GM12892 (cell line): ENCODE measurements at regions not wholly inside any gene's neighbourhood (a gene's known extent, or its start where the extent isn't known, plus 50 kb on each side); places are given as distances from the start of the nearest gene placed in this dataset.

Experiments
- POLR2A ChIP-seq: IDR thresholded peaks from 2 replicates; pipeline ENCODE4 v1.6.1; 2011; ENCODE audit warnings: low read depth, low read length, control low read depth
- TAF1 ChIP-seq: IDR thresholded peaks from 2 replicates; pipeline ENCODE4 v1.6.1; 2011; ENCODE audit warnings: low read depth, mild to moderate bottlenecking, control low read depth, low read length, borderline replicate concordance

DNA sequence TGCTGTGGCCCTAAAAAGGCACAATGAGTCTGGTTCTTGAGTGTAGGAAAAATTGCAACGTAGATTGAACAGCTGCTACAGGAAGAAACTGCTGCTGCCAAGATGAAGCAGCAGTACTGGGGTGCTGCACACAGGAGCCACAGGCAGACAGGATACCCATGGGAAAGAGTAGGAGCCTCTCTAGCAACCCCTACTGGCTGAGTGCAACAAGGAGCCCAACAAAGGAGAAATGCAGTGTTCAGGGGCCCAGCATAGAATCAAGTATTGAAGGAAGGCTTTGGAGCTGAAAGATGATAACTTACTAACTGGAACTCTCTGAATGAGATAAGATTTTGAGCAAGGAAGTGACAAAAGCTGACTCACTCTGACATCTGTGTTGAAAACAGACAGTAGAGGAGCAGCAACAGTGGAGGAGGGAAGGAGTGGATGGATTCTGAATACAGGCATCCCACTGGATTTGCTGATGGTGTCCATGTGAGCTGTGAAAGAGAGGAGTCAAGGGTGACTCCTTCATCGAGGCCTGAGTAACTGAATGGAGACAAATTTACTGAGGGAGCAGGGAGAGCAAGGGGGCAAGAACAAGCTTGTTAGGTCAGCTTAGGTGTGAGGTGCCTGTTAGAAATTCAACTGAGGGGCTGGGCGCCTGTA is 534.7 kb upstream of the JARID2 start:
- TF ChIP-seq POLR2A: no peak
- TF ChIP-seq TAF1: no peak
